ENCODE measurements at regions not wholly inside any gene's neighbourhood (a gene's known extent, or its start where the extent isn't known, plus 50 kb on each side); places are given as distances from the start of the nearest gene placed in this dataset.
A peak's percentile ranks its signal among the peaks of the same experiment; 100 is the strongest.

- ATAC-seq (no peak), DNase-seq (no peak)
- H3K36me3 ChIP-seq, result no peaks in the 10 kb centered on the region
- no peak overlapping the region for H3K4me3 ChIP-seq
- TF ChIP-seq POLR2A (IDR thresholded peaks at IDR 0.05), result no peak
- TF ChIP-seq, protein P1, sequence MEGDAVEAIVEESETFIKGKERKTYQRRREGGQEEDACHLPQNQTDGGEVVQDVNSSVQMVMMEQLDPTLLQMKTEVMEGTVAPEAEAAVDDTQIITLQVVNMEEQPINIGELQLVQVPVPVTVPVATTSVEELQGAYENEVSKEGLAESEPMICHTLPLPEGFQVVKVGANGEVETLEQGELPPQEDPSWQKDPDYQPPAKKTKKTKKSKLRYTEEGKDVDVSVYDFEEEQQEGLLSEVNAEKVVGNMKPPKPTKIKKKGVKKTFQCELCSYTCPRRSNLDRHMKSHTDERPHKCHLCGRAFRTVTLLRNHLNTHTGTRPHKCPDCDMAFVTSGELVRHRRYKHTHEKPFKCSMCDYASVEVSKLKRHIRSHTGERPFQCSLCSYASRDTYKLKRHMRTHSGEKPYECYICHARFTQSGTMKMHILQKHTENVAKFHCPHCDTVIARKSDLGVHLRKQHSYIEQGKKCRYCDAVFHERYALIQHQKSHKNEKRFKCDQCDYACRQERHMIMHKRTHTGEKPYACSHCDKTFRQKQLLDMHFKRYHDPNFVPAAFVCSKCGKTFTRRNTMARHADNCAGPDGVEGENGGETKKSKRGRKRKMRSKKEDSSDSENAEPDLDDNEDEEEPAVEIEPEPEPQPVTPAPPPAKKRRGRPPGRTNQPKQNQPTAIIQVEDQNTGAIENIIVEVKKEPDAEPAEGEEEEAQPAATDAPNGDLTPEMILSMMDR (IDR thresholded peaks at IDR 0.05), result no peak
- H3K27me3 ChIP-seq, result peaks cover 0 to 17% (median 9%) of the 10 kb centered on the region in 9 donors
- intact Hi-C loops (cut with DNase I), result loop anchor here in 1 of 10 donors (10.0 kb wide), 1 partner anchor 312 kb away; no protein-coding TSS in a partner anchor
- H3K4me1 ChIP-seq, result no peaks in the 10 kb centered on the region
- H3K27ac ChIP-seq, result no peak overlapping the region
- 77 to 91% (median 83%) methylated on average over 5 of the region's 5 CpGs for WGBS, 4 donors
- no peaks in the 10 kb centered on the region for H3K9me3 ChIP-seq
Observed at GRCh38 chr1:63157085-63157484, 165.3 kb upstream of the FOXD3 start.

DNA sequence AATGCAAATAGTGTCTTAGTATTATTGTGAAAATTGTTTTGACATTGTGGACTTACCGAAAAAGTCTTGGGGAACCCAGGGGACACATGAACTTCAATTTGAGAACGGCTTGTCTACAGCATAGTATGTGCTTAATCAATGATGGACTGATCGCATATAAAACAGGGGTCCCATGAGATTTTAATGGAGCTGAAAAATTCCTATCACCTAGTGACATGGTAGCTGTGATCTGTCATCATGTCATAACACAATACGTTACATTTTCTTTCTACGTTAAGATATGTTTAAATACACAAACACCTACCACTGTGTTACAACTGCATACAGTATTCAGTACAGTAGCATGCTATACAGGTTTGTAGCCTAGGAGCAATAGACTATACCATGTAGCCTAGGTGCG lies 153.3 kb upstream of the FOXD3 start:
- H3K4me3 ChIP-seq, result no peak overlapping the region

DNA sequence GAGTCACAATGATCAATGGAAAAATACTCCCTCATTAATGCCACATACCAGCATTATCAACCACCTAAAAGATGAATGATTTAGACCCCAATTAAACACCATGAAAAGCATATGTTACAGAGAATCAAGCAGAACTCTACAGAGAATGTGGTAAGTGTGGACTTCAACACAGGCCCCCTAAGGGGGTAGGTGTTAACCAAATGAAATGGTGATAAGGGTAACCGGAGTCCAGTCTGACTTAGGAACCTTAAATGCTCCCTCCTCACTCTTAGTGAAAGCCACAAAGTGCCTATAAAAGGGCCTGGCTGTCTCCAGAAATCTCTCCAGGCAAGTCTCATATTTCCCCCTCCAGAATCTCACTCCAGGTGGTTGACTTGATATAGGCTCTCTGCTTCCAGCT lies 149.2 kb upstream of the FOXD3 start:
- Histone ChIP-seq H3K36me3 (no peaks in the 10 kb centered on the region), H3K9me3 (peaks cover 0 to 8% (median 0%) of the 10 kb centered on the region in 12 donors), H3K27ac (no peak overlapping the region), H3K4me3 (no peak overlapping the region), H3K4me1 (no peaks in the 10 kb centered on the region), H3K27me3 (peaks cover 0 to 16% (median 0%) of the 10 kb centered on the region in 9 donors)
- ATAC-seq (no peak), DNase-seq (no peak)
- intact Hi-C loops (cut with DNase I), result no loop called here
- TF ChIP-seq POLR2A (IDR thresholded peaks at IDR 0.05), result no peak
- TF ChIP-seq, protein P1 (IDR thresholded peaks at IDR 0.05), result no peak
- WGBS, 4 donors, result 13 to 20% (median 14%) methylated on average over 1 of the region's 1 CpG

More for the DNA sequence above, 153.3 kb upstream of the FOXD3 start:
- 72 to 81% (median 76%) methylated on average over 6 of the region's 6 CpGs for WGBS, 4 donors
- Histone ChIP-seq H3K9me3 (no peaks in the 10 kb centered on the region), H3K36me3 (no peaks in the 10 kb centered on the region), H3K27me3 (peaks cover 0 to 21% (median 0%) of the 10 kb centered on the region in 9 donors), H3K27ac (no peak overlapping the region), H3K4me1 (no peaks in the 10 kb centered on the region)
- DNase-seq, result no peak
- no peak for ATAC-seq
- intact Hi-C loops (cut with DNase I), result no loop called here
- TF ChIP-seq, protein P1 (IDR thresholded peaks at IDR 0.05), result no peak
- no peak for TF ChIP-seq POLR2A (IDR thresholded peaks at IDR 0.05)

DNA sequence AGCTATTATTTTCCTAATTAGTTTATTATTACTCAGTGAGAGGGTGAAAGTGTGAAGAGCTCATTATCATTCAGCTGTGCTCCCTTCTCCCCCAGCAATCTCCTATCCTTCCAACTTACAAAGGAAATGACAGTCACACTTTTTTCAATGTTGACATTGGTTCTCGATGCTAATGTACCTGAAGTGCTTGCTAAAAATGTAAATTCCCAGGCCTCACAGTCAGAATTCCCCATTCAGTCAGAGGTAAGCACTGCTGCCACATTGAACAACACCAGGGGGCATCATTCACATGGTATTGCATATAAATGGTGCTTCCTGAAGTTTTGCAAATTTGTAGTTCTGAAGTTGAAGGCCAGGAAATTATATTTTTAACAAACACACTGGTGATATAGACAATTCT lies 132.7 kb upstream of the FOXD3 start:
- Histone ChIP-seq H3K4me3 (no peak overlapping the region), H3K4me1 (no peaks in the 10 kb centered on the region), H3K36me3 (no peaks in the 10 kb centered on the region), H3K9me3 (no peaks in the 10 kb centered on the region), H3K27ac (no peak overlapping the region), H3K27me3 (peaks cover 0 to 7% (median 0%) of the 10 kb centered on the region in 9 donors)
- intact Hi-C loops (cut with DNase I), result no loop called here
- no peak for ATAC-seq
- DNase-seq, result no peak
- WGBS, 4 donors, result 9 to 17% (median 13%) methylated on average over 1 of the region's 1 CpG
- TF ChIP-seq, protein P1 (IDR thresholded peaks at IDR 0.05), result peak in 3 of 12 donors; percentile 6 to 13 (median 7)
- no peak for TF ChIP-seq POLR2A (IDR thresholded peaks at IDR 0.05)
